ENCODE measurements at regions not wholly inside any gene's neighbourhood (a gene's known extent, or its start where the extent isn't known, plus 50 kb on each side); places are given as distances from the start of the nearest gene placed in this dataset.

GRCh38 chr3:113157408-113158030, 53.8 kb upstream of the BOC start:
- no peak overlapping the region for H3K56ac ChIP-seq (ENCODE audit: insufficient read length, low read depth, low read length)
- no CpG with 5 or more reads among the region's 3 CpGs for WGBS (ENCODE audit: extremely low coverage, insufficient read length, low lambda C conversion rate)
- no peak overlapping the region for H3K9ac ChIP-seq (ENCODE audit: extremely low read depth, insufficient read length, low read length)
- H2BK15ac ChIP-seq (ENCODE audit: low read depth, low read length): no peak overlapping the region
- no peak overlapping the region for H2BK12ac ChIP-seq (ENCODE audit: insufficient read length, low read depth, low read length)
- H3K36me3 Mint-ChIP-seq (ENCODE audit: insufficient read depth in 1 of 3, low read depth in 3 of 3): no peaks in the 10 kb centered on the region
- H3K18ac ChIP-seq (ENCODE audit: insufficient read length, low read depth, low read length): no peak overlapping the region
- H3K27ac ChIP-seq (ENCODE audit: insufficient read length, low read depth, low read length): no peak overlapping the region
- no peak overlapping the region for H3K23ac ChIP-seq (ENCODE audit: insufficient read length, low read depth, low read length)
- H3K14ac ChIP-seq (ENCODE audit: insufficient read depth, low read length): no peak overlapping the region
- no peak overlapping the region for H2BK120ac ChIP-seq (ENCODE audit: low read depth, low read length, poor library complexity, severe bottlenecking)
- H3K4me1 Mint-ChIP-seq: peaks cover 18 to 20% of the 10 kb centered on the region in 2 experiments
- H3K27ac Mint-ChIP-seq: peak overlapping the region in 1 of 3 experiments; percentile 86; a peak in 2 of 7 replicates
- H4K8ac ChIP-seq (replicated peaks; ENCODE audit: insufficient read length, low read depth, low read length): no peak overlapping the region
- H2BK20ac ChIP-seq (ENCODE audit: low read depth, low read length, poor library complexity, severe bottlenecking): no peak overlapping the region
- no peaks in the 10 kb centered on the region for H3K79me1 ChIP-seq (ENCODE audit: insufficient read depth, low read depth, low read length, poor library complexity, severe bottlenecking)
- no peak overlapping the region for H3K4me3 Mint-ChIP-seq
- no peak overlapping the region for H2BK5ac ChIP-seq (ENCODE audit: insufficient read length, low read length)
- no peaks in the 10 kb centered on the region for H3K9me3 ChIP-seq (ENCODE audit: control insufficient read depth, low read depth, low read length)
- no peaks in the 10 kb centered on the region for H3K79me2 ChIP-seq (ENCODE audit: insufficient read depth, low read length)
- no peaks in the 10 kb centered on the region for H4K20me1 ChIP-seq (ENCODE audit: control insufficient read depth, insufficient read depth, insufficient read length)
- no peak overlapping the region for H4K91ac ChIP-seq (ENCODE audit: insufficient read length, low read depth, low read length)
- H3K27me3 Mint-ChIP-seq (ENCODE audit: low read depth): no peaks in the 10 kb centered on the region
- no peak overlapping the region for H3K4ac ChIP-seq (ENCODE audit: low read depth, low read length)
- no peak for TF ChIP-seq CTCF (conservative IDR thresholded peaks at IDR 0.05)
- no peaks in the 10 kb centered on the region; the same call in 1 of the 2 replicates for H3K4me1 ChIP-seq (ENCODE audit: insufficient read depth, low read length)
- no peak overlapping the region for H3K4me2 ChIP-seq (ENCODE audit: insufficient read depth, insufficient read length, low read length)
- no peak overlapping the region for H2AK5ac ChIP-seq (ENCODE audit: insufficient read length, low read length)
- no peak overlapping the region for H3T11ph ChIP-seq (ENCODE audit: low read length)
- H4K5ac ChIP-seq (ENCODE audit: insufficient read length, low read depth, low read length): no peak overlapping the region
- H3K9me3 Mint-ChIP-seq: no peaks in the 10 kb centered on the region; a peak in 1 of 5 replicates
- H3K27me3 ChIP-seq (ENCODE audit: insufficient read depth, low read length): no peaks in the 10 kb centered on the region
- H3K23me2 ChIP-seq (ENCODE audit: insufficient read length, low read depth, low read length, poor library complexity, severe bottlenecking): no peaks in the 10 kb centered on the region
- DNase-seq: no peak
- no peak overlapping the region for H2AFZ ChIP-seq (ENCODE audit: low read length)
